Astrocyte of the cerebellum (primary cell): ENCODE measurements at regions not wholly inside any gene's neighbourhood (a gene's known extent, or its start where the extent isn't known, plus 50 kb on each side); places are given as distances from the start of the nearest gene placed in this dataset.

Experiments
- DNase-seq: peaks from one replicate; pipeline ENCODE4 v3.0.0-alpha.2; 2011; ENCODE audit warnings: low read depth
- H3K4me3 ChIP-seq: 2 replicates; pipeline ENCODE4 v1.5.1; 2011; ENCODE audit warnings: mild to moderate bottlenecking, low read depth, low read length, moderate library complexity
- in situ Hi-C: cut with HindIII; loops from 2 replicates; pipeline ENCODE4 v1.10.0; 2017; ENCODE audit warnings: low sequenced_read_pairs
- TF ChIP-seq, protein P1 (sequence below): IDR thresholded peaks from 2 replicates; pipeline ENCODE4 v1.5.1; 2012; ENCODE audit warnings: low read length, low read depth, moderate library complexity, mild to moderate bottlenecking; ENCODE audit errors: missing control alignments

DNA sequence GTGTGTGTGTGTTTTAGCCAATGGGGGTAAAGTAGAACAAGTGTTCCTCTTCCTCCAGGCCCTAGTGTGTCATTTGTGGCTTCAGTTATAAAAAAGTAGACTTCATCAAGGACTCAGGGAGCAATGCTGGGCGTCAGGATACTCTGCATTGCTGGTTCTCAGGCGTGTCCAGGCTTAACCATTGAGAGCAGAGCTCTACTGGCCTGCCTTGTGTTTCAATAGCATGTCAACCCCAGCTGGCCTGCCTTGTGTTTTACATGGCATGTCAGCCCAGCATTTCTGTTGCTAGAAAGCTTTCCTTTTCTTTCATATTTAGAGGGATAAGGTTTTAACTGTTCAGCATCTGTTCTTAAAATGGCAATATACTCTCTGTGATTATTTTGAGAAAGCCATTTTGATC, 117.6 kb upstream of the TMPRSS15 start:
- TF ChIP-seq, protein P1, sequence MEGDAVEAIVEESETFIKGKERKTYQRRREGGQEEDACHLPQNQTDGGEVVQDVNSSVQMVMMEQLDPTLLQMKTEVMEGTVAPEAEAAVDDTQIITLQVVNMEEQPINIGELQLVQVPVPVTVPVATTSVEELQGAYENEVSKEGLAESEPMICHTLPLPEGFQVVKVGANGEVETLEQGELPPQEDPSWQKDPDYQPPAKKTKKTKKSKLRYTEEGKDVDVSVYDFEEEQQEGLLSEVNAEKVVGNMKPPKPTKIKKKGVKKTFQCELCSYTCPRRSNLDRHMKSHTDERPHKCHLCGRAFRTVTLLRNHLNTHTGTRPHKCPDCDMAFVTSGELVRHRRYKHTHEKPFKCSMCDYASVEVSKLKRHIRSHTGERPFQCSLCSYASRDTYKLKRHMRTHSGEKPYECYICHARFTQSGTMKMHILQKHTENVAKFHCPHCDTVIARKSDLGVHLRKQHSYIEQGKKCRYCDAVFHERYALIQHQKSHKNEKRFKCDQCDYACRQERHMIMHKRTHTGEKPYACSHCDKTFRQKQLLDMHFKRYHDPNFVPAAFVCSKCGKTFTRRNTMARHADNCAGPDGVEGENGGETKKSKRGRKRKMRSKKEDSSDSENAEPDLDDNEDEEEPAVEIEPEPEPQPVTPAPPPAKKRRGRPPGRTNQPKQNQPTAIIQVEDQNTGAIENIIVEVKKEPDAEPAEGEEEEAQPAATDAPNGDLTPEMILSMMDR = no peak
- no peak overlapping the region for H3K4me3 ChIP-seq

DNA sequence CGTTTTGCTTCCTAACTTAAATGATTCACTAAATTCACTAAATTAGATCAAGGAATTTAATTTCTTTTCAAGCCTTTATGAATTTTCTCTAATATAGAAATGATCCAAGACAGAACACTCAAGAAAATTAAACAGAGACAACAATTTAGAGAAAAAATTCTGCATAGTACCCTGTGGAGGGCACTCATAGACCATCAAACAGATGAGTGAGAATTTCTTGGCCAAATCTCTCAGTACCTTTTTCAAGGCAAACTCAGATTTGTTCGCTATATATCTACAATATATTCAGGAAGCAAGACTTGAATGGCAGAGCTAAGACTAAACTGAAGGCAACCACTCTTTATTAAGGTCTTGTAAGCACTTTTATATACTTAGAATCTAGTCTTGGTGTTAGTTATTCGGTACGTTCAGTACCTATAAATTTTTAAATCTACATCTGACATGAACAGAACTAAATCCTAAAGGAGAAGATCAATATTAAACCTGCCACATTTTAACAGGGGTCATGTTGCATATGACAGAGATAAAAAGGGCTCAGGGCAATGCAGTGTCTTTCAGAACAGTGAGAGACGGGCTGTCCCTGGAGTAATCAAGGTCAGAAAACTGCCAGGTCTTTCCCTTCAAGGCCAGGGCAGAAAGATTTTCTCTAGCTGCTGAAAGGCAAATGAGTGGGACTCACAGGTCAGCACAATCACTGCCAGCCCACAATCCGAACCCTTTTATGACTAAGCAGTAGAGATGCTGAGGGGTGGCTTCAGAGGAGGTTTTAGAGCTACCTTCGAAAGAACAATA, 118.8 kb upstream of the TMPRSS15 start:
- TF ChIP-seq, protein P1 = peak; percentile 35
- peak; percentile 24 for DNase-seq
- H3K4me3 ChIP-seq = no peak overlapping the region
- in situ Hi-C loops = no loop called here

More for the DNA sequence above, 117.6 kb upstream of the TMPRSS15 start:
- in situ Hi-C loops = no loop called here
- no peak for DNase-seq

DNA sequence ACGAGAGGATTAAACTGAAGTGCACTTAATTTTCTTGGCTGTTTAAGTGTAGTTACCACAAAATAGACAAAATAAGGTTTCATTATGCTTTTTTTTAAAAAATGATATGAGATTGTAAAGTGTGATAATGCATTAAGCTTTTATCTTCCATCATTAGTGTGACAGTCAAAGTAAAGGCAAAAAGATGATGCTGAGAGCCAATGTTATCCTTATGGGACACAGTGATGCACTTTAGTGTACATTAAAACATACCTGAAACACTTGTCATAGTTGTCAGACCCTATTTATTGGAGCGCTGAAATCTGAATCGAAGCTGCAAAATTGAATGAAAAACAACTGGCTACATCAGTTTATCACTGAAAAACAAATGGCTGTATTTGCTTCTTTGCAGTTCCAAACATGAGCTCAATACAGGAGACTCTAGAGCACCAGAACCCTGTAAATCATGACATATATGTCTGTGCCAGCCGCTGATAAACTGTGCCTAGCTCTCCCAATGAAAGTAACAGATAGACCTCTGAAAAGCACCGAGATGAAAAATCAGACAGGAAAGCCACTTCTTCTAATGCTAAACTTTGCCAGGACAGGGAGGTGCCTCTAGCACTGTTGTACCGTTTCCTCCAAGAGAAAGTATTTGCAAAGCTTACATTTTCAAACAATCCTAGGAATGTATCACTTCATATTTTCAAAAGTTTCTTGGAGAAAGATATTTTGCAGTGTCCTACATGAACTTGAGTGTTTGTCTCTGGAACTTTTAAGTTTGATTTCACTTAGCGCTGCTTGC, 120.7 kb upstream of the TMPRSS15 start:
- DNase-seq = no peak
- no peak overlapping the region for H3K4me3 ChIP-seq
- TF ChIP-seq, protein P1 = no peak
- in situ Hi-C loops = no loop called here

DNA sequence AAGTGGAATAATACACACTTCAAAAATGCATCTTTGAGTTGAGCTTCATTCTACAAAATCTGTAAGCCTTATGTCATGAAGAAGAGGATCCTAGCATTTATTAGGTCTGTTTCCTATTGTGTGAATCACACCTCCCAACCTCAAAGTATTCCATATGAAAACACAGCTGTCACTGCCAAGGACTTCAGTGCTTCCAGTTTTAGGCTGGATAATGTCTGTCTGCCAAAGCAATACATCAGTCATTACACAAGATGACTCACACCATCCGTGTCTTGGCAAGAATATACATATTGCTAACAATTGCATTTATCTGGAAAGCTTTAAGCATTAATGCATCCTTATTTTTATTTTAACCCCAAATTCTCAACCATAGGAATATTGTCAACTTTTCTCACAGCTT, 125.7 kb upstream of the TMPRSS15 start:
- H3K4me3 ChIP-seq = no peak overlapping the region
- in situ Hi-C loops = no loop called here
- DNase-seq = peak; percentile 94
- TF ChIP-seq, protein P1 = no peak

DNA sequence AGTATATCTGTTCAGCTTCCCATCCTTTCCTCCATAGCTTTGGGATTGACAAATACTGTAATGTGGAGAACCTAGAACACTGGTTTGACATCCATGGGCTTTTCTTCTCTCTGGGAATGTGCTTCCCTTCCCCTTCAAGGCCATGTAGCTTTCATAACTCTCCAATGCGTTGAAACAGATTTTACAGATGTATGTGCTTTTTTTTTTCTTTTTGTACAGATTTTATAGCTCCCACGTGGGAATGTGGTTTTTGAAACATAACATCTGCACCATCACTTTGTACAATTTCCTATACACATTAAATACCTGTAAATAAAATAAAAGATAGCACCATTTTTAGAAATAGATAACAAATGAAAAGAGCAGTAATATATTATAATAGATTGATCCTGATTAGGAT, 138.5 kb upstream of the TMPRSS15 start:
- in situ Hi-C loops = no loop called here
- DNase-seq = no peak
- no peak overlapping the region for H3K4me3 ChIP-seq
- TF ChIP-seq, protein P1 = no peak

DNA sequence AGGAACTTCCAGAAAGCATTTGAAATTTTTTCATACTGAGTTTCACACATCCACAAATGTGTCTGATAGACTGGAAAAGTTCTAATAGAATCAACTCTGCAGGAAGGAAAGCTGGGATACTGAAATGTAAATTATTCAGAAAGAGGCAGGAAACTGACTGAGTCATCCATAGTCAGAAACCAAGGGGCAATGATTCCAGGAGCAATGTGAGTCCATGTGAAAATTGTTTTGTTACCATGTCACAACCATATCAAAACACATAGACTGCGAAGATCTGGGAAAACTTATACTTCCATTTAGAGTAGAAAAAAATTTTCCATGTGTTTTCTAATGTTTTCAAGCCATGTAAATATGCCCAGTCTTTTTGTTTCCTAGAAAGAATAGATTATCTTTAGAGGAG, 142.3 kb upstream of the TMPRSS15 start:
- no peak overlapping the region for H3K4me3 ChIP-seq
- TF ChIP-seq, protein P1 = no peak
- in situ Hi-C loops = no loop called here
- DNase-seq = peak; percentile 71
